ENCODE measurements at regions not wholly inside any gene's neighbourhood (a gene's known extent, or its start where the extent isn't known, plus 50 kb on each side); places are given as distances from the start of the nearest gene placed in this dataset.

DNA sequence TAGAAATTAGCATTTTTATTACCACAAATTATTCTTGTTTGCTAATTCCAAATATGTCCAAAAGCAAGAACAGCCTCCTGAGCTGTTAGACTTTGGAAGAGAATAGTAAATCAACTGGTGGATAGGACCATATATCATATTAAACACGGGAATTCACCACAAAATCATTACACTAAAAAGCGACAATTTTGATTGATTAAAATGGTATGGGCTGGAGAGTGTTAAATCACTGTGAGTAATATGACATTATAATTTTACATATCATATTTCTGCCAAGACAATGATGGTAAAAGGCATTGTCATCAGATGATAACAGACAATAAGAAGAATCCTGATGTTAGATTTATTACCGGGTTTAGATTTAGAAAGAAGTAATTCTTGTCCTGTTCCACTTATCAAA is 107.2 kb upstream of the ARRDC3 start:
- TF ChIP-seq, protein P1, sequence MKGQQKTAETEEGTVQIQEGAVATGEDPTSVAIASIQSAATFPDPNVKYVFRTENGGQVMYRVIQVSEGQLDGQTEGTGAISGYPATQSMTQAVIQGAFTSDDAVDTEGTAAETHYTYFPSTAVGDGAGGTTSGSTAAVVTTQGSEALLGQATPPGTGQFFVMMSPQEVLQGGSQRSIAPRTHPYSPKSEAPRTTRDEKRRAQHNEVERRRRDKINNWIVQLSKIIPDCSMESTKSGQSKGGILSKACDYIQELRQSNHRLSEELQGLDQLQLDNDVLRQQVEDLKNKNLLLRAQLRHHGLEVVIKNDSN (IDR thresholded peaks at IDR 0.05), result no peak
- TF ChIP-seq TEAD4 (IDR thresholded peaks at IDR 0.05) (no peak), RAD21 (IDR thresholded peaks at IDR 0.05; ENCODE audit: low read depth) (no peak), FOXM1 (IDR thresholded peaks at IDR 0.05; ENCODE audit: borderline replicate concordance, low read depth) (no peak), TAF1 (IDR thresholded peaks at IDR 0.05; ENCODE audit: low read depth) (no peak), CREB1 (IDR thresholded peaks at IDR 0.05; ENCODE audit: low read depth) (no peak), YY1 (IDR thresholded peaks at IDR 0.05; ENCODE audit: low read depth) (no peak), TCF12 (IDR thresholded peaks at IDR 0.05; ENCODE audit: low read depth) (no peak), EP300 (IDR thresholded peaks at IDR 0.05; ENCODE audit: borderline replicate concordance) (no peak), CEBPB (IDR thresholded peaks at IDR 0.05) (no peak), ZBTB7A (IDR thresholded peaks at IDR 0.05; ENCODE audit: low read depth) (no peak), NFIC (IDR thresholded peaks at IDR 0.05) (no peak), EGR1 (IDR thresholded peaks at IDR 0.05) (no peak)
- TF ChIP-seq, protein P2, sequence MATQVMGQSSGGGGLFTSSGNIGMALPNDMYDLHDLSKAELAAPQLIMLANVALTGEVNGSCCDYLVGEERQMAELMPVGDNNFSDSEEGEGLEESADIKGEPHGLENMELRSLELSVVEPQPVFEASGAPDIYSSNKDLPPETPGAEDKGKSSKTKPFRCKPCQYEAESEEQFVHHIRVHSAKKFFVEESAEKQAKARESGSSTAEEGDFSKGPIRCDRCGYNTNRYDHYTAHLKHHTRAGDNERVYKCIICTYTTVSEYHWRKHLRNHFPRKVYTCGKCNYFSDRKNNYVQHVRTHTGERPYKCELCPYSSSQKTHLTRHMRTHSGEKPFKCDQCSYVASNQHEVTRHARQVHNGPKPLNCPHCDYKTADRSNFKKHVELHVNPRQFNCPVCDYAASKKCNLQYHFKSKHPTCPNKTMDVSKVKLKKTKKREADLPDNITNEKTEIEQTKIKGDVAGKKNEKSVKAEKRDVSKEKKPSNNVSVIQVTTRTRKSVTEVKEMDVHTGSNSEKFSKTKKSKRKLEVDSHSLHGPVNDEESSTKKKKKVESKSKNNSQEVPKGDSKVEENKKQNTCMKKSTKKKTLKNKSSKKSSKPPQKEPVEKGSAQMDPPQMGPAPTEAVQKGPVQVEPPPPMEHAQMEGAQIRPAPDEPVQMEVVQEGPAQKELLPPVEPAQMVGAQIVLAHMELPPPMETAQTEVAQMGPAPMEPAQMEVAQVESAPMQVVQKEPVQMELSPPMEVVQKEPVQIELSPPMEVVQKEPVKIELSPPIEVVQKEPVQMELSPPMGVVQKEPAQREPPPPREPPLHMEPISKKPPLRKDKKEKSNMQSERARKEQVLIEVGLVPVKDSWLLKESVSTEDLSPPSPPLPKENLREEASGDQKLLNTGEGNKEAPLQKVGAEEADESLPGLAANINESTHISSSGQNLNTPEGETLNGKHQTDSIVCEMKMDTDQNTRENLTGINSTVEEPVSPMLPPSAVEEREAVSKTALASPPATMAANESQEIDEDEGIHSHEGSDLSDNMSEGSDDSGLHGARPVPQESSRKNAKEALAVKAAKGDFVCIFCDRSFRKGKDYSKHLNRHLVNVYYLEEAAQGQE (IDR thresholded peaks at IDR 0.05; ENCODE audit: low read depth), result no peak
- TF ChIP-seq, protein P3, sequence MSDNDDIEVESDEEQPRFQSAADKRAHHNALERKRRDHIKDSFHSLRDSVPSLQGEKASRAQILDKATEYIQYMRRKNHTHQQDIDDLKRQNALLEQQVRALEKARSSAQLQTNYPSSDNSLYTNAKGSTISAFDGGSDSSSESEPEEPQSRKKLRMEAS (IDR thresholded peaks at IDR 0.05), result no peak

DNA sequence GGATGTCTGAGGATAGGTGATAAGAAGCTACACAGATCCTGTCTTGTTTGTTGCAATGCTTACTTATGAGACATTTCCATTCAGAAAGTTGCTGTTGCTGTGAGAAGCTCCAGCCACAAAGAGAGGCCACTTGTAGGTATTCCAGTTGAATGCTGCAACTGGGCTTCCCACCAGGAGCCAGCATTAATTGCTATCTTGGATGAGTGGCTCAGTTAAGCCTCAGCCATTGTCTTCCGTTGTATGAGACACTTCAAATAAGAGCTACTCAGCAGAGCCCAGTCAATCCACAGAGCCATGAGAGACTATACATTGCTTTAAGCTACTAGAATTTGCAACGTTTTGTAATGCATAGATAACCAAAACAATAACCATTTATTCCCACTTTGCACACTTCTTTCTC is 104.3 kb upstream of the ARRDC3 start:
- TF ChIP-seq YY1 (IDR thresholded peaks at IDR 0.05; ENCODE audit: low read depth), result no peak
- no peak for TF ChIP-seq TCF12 (IDR thresholded peaks at IDR 0.05; ENCODE audit: low read depth)
- no peak for TF ChIP-seq ZBTB7A (IDR thresholded peaks at IDR 0.05; ENCODE audit: low read depth)
- no peak for TF ChIP-seq EP300 (IDR thresholded peaks at IDR 0.05; ENCODE audit: borderline replicate concordance)
- no peak for TF ChIP-seq RAD21 (IDR thresholded peaks at IDR 0.05; ENCODE audit: low read depth)
- no peak for TF ChIP-seq CREB1 (IDR thresholded peaks at IDR 0.05; ENCODE audit: low read depth)
- TF ChIP-seq CEBPB (IDR thresholded peaks at IDR 0.05), result no peak
- no peak for TF ChIP-seq EGR1 (IDR thresholded peaks at IDR 0.05)
- TF ChIP-seq, protein P1 (IDR thresholded peaks at IDR 0.05), result no peak
- no peak for TF ChIP-seq TEAD4 (IDR thresholded peaks at IDR 0.05)
- TF ChIP-seq NFIC (IDR thresholded peaks at IDR 0.05), result no peak
- TF ChIP-seq, protein P3 (IDR thresholded peaks at IDR 0.05), result no peak
- no peak for TF ChIP-seq TAF1 (IDR thresholded peaks at IDR 0.05; ENCODE audit: low read depth)
- TF ChIP-seq, protein P2 (IDR thresholded peaks at IDR 0.05; ENCODE audit: low read depth), result no peak
- TF ChIP-seq FOXM1 (IDR thresholded peaks at IDR 0.05; ENCODE audit: borderline replicate concordance, low read depth), result no peak

DNA sequence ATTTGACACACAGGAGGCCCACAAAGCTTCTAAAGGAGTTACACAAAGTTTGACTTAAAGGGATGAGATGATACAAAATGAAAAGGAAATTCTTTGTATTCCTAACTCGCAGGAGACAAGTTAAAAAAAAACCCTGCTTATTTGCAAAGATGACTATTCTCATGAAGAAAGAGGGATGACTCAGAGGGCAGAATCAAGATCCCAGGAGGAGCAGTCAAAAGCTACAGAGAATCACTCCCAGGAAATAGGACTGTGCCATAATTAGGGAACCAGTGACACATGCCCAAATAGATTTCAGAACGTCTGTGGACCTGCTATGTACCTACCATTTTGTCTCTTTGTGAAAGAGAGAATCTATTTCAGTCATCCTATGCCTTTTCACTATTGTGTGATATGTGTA is 103.5 kb upstream of the ARRDC3 start:
- TF ChIP-seq FOXM1 (IDR thresholded peaks at IDR 0.05; ENCODE audit: borderline replicate concordance, low read depth) (no peak), NFIC (IDR thresholded peaks at IDR 0.05) (no peak), TAF1 (IDR thresholded peaks at IDR 0.05; ENCODE audit: low read depth) (no peak)

DNA sequence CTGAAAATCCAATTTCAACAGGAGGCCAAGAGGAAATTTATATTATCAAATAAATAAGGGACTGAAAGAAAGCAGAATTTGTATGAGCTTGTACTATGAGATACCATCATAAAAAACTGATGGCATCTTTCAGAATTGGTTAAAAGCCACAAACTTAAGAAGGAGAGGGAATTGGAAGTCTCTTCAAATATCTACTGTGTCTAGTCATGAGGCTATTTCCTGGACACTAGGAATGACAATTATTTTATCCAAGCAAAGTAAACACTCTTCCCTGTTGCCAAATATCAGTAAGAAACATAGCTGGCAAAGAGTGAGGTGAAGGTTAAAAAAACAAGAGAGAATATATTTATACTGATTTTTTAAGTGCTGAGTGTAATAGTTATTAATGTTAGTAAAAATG is 101.5 kb upstream of the ARRDC3 start:
- TF ChIP-seq RAD21 (IDR thresholded peaks at IDR 0.05; ENCODE audit: low read depth) (no peak), YY1 (IDR thresholded peaks at IDR 0.05; ENCODE audit: low read depth) (no peak), CEBPB (IDR thresholded peaks at IDR 0.05) (no peak), EP300 (IDR thresholded peaks at IDR 0.05; ENCODE audit: borderline replicate concordance) (no peak), TCF12 (IDR thresholded peaks at IDR 0.05; ENCODE audit: low read depth) (no peak), TAF1 (IDR thresholded peaks at IDR 0.05; ENCODE audit: low read depth) (no peak), FOXM1 (IDR thresholded peaks at IDR 0.05; ENCODE audit: borderline replicate concordance, low read depth) (no peak), TEAD4 (IDR thresholded peaks at IDR 0.05) (no peak), NFIC (IDR thresholded peaks at IDR 0.05) (no peak), CREB1 (IDR thresholded peaks at IDR 0.05; ENCODE audit: low read depth) (no peak)
- TF ChIP-seq, protein P3 (IDR thresholded peaks at IDR 0.05), result no peak
- TF ChIP-seq, protein P1 (IDR thresholded peaks at IDR 0.05), result no peak
- TF ChIP-seq, protein P2 (IDR thresholded peaks at IDR 0.05; ENCODE audit: low read depth), result no peak
